HG03432 (cell line): ENCODE measurements at regions not wholly inside any gene's neighbourhood (a gene's known extent, or its start where the extent isn't known, plus 50 kb on each side); places are given as distances from the start of the nearest gene placed in this dataset.
"Not testable (repeated sequence)": the region's sequence is repeated elsewhere in the genome, so short reads cannot be mapped to it uniquely, and the experiment has no call there.

Source experiments
- ATAC-seq: cut with Tn5 transposase; IDR thresholded peaks from one replicate; pipeline ENCODE4 v1.9.1; 2021; ENCODE audit warnings: mild to moderate bottlenecking, moderate library complexity; ENCODE audit not compliant: unreplicated experiment

DNA sequence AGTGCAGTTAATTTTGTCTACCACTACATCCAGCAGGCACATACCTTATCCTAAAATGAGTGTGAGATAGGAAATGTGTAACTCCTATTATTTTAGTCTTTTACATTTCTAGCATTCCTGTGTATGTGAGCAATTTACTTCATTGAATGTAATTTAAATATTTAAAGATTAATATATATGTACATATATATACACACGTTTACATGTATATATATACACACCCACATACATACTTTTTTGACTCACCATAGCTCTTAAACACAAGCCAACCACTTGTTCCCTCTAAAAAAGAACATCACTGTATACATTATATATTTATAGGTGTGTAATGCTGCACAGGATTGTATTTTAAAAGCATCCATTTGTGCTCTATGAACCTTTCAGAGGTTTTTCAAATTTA is 425.6 kb upstream of the NECTIN3 start:
- no peak for ATAC-seq

- ATAC-seq: no peak
Measured at GRCh38 chr3:110646496-110646895, 425.1 kb upstream of the NECTIN3 start.

DNA sequence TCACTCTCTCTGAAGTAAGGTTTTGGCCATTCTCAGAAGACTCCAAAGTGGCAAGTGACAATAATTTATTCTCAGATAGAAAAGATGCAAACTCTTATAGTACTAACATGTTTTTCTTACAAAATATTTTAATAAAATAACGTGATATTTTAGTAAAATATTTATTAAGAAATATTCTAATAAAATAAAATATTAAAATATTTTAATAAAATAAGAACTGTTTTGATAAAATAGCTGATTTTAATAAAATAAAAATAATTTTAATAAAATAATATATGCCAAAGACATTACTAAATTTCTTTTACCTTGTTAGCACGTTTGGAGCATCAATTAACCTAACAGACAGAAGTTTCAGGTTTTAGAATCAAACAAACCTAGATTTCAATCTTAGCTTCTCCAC is 424.0 kb upstream of the NECTIN3 start:
- no peak for ATAC-seq

- no peak for ATAC-seq
Measured at GRCh38 chr3:110650741-110651140, 420.9 kb upstream of the NECTIN3 start.

DNA sequence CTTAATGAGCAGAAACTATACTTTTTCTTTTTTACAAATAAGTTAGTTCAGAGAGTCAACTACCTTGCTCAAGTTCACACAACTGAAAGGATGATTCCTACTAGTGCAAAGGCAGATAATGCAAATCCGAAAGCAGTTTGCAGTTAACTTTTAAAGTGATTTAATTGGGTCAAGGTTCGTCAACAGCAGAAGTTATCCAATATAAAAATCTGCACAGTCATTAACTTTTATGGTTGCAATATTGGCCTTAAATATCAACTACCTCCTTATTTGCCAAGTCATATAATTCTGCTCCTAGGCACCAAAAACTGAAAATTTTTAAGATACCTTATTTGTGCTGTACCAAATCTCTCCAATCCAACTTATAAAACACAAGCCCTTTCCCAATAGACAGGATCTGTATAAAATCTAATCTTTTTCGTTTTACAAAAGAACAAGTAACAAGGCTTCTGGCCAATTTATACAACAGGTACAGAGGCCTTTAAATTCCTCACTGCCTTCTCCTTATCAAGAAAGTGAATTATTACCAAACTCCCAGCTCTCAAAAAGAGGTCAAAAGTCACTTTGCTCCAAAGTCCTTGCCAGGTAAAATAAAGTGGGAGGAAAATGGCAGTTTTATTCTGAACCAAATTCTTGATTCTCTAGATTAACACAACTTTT is 416.6 kb upstream of the NECTIN3 start:
- no peak for ATAC-seq

DNA sequence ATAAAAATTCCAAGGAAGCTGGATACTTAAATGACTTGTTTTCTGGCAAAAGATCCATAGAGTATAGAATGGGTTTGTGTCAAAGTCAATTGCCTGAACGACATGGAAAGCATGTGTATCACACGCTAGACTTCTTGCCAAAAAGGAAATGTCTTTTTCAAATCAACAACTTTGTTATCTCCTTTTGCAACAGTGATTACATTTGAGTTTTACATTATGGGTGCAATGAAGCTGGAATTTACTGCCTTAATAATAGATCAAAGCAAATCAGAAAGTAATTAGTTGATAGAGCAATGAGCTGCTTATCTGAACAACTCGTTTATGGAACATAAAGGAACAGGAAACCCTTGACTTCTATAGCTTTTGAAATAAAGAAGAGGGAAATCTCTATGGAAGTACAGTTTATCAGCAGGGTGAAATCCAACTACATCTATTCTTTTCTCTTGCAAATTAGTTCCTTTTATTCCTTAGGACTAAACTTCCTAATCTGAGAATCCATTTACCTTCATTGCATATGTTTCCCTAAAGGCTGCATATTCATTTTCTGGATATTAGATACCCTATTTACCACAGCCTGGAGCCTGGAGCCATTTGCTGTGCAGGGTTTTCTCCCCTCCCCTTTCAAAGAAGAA is 415.1 kb upstream of the NECTIN3 start:
- ATAC-seq: no peak

GRCh38 chr3:110664148-110664547 is 407.5 kb upstream of the NECTIN3 start:
- ATAC-seq: no peak

DNA sequence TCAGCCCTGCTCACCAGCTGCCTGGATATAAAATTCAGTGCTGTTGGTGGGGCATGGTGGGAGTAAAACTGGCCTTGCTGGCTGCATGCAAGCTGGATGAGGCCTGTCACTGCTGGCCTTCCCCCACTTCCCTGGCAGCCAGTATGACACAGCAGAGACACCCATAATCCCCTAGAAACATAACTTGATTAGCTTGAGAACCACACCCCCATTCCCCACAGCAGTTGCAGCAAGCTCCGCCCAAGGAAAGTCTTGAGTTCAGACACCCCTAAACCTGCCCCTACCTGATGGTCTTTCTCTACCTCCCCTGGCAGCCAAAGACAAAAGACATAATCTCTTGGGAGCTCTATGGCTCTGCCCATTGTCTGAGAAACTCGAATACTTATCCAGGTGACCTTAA is 405.1 kb upstream of the NECTIN3 start:
- ATAC-seq: no peak

DNA sequence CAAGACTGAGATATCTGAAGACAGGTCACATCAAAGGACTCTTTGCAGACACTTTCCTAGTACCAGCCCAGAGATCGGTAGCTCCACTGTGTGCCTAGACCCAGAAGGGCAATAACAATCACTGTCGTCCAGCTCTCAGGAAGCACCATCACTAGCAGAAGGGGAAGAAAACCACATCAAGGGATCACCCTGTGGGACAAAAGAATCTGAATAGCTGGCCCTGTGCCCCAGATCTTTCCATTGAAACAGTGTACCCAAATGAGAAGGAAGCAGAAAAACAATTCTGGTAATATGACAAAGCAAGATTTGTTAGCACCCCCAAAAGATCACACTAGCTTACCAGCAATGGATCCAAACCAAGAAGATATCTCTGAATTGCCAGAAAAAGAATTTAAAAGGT is 404.4 kb upstream of the NECTIN3 start:
- ATAC-seq: no peak

DNA sequence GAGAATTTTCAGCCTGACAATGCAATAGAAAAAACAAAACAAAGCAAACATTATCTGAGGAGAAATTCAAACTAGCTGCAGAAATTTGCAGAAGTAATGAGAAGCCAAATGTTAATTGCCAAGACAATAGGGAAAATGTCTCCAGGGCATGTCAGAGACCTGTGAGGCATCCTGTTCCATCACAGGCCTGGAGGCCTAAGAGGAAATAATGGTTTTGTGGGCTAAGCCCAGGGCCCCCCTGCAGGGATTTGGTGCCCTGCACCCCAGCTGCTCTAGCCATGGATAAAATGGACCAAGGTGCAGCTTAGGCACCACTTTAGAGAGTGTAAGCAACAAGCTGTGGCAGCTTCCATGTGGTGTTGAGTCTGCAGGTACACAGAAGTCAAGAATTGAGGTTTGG is 401.2 kb upstream of the NECTIN3 start:
- no peak for ATAC-seq

GRCh38 chr3:110677506-110677905 is 394.1 kb upstream of the NECTIN3 start:
- no peak for ATAC-seq

DNA sequence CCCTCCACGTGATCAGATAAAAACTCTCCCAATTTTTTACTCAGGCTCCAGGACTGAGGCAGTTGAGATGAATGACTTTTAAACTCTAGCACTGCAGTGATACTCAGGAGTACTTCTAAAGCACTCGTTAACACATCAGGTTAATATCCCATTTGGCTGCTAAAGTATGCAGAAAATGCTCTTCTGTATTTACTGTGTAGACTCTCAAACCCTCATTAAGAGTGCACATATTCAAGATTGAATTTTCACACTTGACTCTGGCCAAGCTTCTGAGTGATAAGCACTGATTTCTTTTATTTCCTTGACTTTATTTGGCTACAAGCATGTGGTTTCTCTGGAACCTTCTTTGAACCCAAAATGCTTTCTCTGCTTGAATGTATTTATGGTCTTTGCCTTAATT is 392.3 kb upstream of the NECTIN3 start:
- no peak for ATAC-seq

DNA sequence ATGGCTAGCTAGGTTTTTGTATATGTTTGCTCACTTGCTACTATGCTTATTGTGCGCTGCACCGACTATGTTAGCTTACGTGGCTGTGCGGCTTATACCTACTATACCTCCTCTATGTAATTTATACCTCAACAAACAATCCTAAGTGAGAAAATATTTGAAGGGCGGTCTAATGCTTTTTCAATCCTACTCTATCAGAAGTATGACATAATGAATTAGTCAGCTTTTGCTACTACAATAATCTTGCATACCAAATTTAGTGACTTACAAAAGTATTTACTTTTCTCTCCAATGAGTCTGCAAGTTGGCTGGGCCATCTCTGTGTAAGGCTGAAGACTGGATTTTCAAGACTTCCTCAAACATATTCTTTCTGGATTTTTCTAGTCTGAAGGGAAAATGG is 391.2 kb upstream of the NECTIN3 start:
- ATAC-seq: no peak

- no peak for ATAC-seq
Measured at GRCh38 chr3:110684466-110684865, 387.1 kb upstream of the NECTIN3 start.

DNA sequence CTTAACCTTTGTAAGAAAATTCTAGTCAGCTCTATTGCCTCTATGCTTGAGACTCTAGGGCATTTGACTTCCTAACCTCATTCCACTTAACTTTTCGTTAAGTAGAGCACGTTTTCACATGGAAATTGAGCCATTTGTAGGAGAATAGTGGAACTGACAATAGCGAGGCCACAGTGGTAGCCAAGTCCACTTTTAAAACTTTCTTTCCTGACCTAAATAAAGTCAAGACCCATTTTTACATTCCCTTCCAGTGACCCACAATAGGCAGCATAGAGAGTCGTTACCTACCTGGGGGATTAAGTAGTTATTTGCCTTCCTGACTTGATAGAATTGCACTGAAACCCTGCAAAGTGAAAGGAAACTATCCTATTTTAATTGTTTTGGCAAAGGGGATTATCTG is 386.0 kb upstream of the NECTIN3 start:
- no peak for ATAC-seq

- ATAC-seq: no peak
Measured at GRCh38 chr3:110686701-110687100, 384.9 kb upstream of the NECTIN3 start.

GRCh38 chr3:110687138-110687537 is 384.5 kb upstream of the NECTIN3 start:
- ATAC-seq: no peak

DNA sequence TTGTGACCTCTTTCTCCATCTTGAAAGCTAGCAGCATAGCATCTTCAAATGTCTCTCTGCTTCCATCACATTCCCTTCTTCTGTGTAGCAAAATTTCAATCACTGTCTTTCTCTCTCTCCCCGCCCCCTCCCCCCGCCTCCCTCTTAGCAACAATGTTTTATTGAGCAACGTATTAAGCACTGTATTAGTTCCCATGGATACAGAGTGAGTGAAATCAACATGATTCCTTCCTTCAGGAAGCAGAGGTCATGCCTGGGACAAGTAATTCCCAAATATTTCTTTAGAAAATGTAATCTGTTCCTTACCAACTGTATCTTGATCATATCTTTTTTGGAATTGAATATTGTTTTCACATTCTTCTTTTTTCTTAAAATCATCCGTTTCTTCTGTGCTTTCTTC is 373.7 kb upstream of the NECTIN3 start:
- ATAC-seq: no peak

DNA sequence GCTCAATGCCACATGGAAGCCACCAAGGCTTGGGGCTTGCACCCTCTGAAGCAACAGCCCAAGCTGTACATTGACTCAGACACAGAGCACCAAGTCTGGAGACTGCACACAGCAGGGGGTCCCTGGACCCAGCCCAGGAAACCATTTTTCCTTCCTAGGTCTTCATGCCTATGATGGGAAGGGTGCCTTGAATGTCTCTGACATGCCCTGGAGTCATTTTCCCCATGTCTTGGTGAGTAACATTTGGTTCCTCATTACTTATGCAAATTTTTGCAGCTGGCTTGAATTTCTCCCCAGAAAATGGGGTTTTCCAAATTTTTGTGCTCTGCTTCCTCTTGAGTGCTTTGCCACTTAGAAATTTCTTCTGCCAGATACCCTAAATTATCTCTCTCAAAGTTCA is 367.3 kb upstream of the NECTIN3 start:
- ATAC-seq: not testable (repeated sequence)

GRCh38 chr3:110708156-110708555 is 363.5 kb upstream of the NECTIN3 start:
- ATAC-seq: no peak

GRCh38 chr3:110710156-110710555 is 361.5 kb upstream of the NECTIN3 start:
- ATAC-seq: no peak

DNA sequence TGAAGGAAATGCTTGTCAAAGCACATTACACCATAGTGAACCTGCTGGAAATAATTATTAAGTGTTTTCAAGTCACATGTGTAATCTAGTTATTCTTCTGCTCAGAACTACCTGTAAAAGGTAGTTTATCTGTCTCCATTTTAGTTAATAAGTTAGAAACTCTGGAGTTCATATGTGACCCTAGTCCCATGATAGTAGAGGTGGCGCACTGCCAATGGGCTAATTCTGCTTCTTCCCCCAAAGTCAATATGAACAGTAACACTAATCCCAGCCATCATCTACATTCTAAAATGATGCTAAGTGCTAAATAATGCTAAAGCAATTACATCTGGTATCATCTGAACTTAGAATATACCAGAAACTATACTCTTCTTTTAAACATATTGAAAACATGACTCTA is 361.0 kb upstream of the NECTIN3 start:
- no peak for ATAC-seq
